ENCODE measurements at regions not wholly inside any gene's neighbourhood (a gene's known extent, or its start where the extent isn't known, plus 50 kb on each side); places are given as distances from the start of the nearest gene placed in this dataset.

DNA sequence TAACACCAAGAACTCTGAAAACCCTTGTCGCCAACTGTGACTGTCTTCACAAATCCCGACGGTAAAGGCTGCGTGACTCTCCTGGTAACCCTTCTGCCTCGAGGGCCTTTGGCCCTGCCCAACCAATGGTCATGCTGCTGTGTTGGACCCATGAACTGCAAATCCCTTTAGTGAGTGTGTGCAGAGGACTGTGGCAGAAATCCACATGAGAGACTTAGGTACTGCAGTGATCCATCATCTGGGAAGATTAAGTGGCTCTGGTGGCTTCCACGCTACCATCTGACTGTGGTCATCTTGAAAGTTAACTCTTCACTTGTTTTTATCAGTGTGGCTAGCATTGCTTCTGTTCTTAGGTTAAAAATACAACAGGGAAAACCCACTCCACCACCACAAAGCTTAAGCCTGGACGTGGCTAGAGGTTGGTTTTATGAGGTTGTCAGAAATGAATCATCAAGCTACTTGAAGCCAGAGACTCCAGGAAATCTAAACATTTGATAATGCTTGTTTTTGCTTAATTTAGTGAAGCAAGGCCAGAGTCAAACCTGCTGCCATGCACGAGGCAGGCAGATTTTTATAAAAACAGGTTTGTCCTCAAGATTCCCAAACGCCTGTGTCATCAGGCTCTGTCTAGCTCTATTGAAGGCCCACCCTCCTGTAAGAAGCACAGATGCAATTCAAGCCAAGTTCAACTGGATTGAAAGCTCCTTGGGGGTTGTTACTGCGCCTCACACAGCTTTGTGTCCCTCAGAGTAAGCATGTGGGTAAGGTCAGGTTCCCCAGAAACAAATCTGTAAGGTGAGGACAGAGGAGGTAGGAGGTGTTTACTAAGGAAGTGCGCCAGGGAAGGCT is 52.7 kb upstream of the ERCC6L2 start:
- H3K4me3 ChIP-seq, result no peak overlapping the region
- H3K27me3 ChIP-seq (ENCODE audit: control insufficient read depth in 3 of 3, insufficient read depth in 3 of 3, low read length in 2 of 3), result no peaks in the 10 kb centered on the region
- no peaks in the 10 kb centered on the region for H3K9me3 ChIP-seq (ENCODE audit: control insufficient read depth in 4 of 4, insufficient read depth in 3 of 4, low read length in 3 of 4)
- 76 to 82% methylated on average over 11 of the region's 11 CpGs for WGBS, 2 donors
- H3K4me1 ChIP-seq (ENCODE audit: control insufficient read depth in 5 of 5, insufficient read depth in 5 of 5, low read length in 5 of 5), result peaks cover 0 to 10% (median 0%) of the 10 kb centered on the region in 5 donors
- DNase-seq, result no peak
- H3K27ac ChIP-seq (ENCODE audit: low read depth in 1 of 2, low read length in 1 of 2), result no peak overlapping the region
- TF ChIP-seq, protein P1, sequence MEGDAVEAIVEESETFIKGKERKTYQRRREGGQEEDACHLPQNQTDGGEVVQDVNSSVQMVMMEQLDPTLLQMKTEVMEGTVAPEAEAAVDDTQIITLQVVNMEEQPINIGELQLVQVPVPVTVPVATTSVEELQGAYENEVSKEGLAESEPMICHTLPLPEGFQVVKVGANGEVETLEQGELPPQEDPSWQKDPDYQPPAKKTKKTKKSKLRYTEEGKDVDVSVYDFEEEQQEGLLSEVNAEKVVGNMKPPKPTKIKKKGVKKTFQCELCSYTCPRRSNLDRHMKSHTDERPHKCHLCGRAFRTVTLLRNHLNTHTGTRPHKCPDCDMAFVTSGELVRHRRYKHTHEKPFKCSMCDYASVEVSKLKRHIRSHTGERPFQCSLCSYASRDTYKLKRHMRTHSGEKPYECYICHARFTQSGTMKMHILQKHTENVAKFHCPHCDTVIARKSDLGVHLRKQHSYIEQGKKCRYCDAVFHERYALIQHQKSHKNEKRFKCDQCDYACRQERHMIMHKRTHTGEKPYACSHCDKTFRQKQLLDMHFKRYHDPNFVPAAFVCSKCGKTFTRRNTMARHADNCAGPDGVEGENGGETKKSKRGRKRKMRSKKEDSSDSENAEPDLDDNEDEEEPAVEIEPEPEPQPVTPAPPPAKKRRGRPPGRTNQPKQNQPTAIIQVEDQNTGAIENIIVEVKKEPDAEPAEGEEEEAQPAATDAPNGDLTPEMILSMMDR (IDR thresholded peaks at IDR 0.05; ENCODE audit: control extremely low read depth, extremely low read depth), result no peak
- H3K9ac ChIP-seq (ENCODE audit: insufficient read depth in 1 of 2, low read length in 2 of 2), result no peak overlapping the region
- no peaks in the 10 kb centered on the region for H3K36me3 ChIP-seq (ENCODE audit: control insufficient read depth in 4 of 4, insufficient read depth in 4 of 4, low read length in 4 of 4)
- no peak for ATAC-seq (ENCODE audit: insufficient read depth, low FRiP score)

DNA sequence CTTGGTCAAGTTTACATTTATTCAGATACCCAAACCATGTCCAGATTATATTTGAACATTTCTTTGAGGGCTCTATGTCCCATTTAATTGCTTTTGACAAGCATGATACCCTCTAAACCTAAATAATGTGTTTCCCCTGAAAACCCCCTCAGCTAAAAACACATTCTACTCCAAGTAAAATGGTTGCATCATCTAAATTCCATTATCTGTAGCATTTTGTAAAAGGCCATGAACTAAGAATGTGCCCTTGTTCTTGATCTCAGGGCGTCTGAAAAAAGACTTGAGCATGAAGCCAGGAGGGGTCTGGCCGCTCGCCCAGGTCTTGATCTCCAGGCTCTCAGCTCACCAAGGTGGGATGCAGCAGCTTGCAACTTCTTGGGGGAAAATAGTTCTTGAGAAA is 53.5 kb upstream of the ERCC6L2 start:
- Histone ChIP-seq H3K27me3 (ENCODE audit: control insufficient read depth in 3 of 3, insufficient read depth in 3 of 3, low read length in 2 of 3) (no peaks in the 10 kb centered on the region), H3K4me1 (ENCODE audit: control insufficient read depth in 5 of 5, insufficient read depth in 5 of 5, low read length in 5 of 5) (peaks cover 0 to 10% (median 0%) of the 10 kb centered on the region in 5 donors), H3K4me3 (no peak overlapping the region), H3K9ac (ENCODE audit: insufficient read depth in 1 of 2, low read length in 2 of 2) (no peak overlapping the region), H3K27ac (ENCODE audit: low read depth in 1 of 2, low read length in 1 of 2) (no peak overlapping the region), H3K36me3 (ENCODE audit: control insufficient read depth in 4 of 4, insufficient read depth in 4 of 4, low read length in 4 of 4) (no peaks in the 10 kb centered on the region), H3K9me3 (ENCODE audit: control insufficient read depth in 4 of 4, insufficient read depth in 3 of 4, low read length in 3 of 4) (no peaks in the 10 kb centered on the region)
- WGBS, 2 donors, result 89 to 95% methylated on average over 3 of the region's 3 CpGs
- ATAC-seq (ENCODE audit: insufficient read depth, low FRiP score) (no peak), DNase-seq (peak in 2 of 3 donors; percentile 22 to 34)
- TF ChIP-seq, protein P1 (IDR thresholded peaks at IDR 0.05; ENCODE audit: control extremely low read depth, extremely low read depth), result no peak

DNA sequence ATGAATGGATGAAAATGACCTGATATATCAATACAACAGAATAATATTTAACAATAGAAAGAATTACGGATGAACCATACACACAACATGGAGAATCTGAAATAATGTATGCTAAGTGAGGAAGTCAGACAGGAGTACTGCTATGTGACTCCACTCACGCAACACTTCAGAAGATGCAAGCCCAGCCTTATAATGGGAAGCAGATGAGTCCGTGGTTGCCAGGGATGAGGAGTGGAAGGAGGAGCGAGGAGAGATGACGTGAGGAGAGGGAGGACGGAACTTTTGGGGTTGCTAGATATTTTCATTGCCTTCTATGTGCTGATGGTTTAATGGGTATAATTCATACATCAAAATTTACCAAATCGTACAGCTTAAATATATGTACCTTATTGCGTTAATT is 55.4 kb upstream of the ERCC6L2 start:
- no peak overlapping the region for H3K4me3 ChIP-seq
- TF ChIP-seq, protein P1 (IDR thresholded peaks at IDR 0.05; ENCODE audit: control extremely low read depth, extremely low read depth), result no peak
- WGBS, 2 donors, result 95 to 99% methylated on average over 8 of the region's 8 CpGs
- H3K4me1 ChIP-seq (ENCODE audit: control insufficient read depth in 5 of 5, insufficient read depth in 5 of 5, low read length in 5 of 5), result peaks cover 0 to 10% (median 0%) of the 10 kb centered on the region in 5 donors
- ATAC-seq (ENCODE audit: insufficient read depth, low FRiP score) (no peak), DNase-seq (no peak)
- H3K27me3 ChIP-seq (ENCODE audit: control insufficient read depth in 3 of 3, insufficient read depth in 3 of 3, low read length in 2 of 3), result no peaks in the 10 kb centered on the region
- peaks cover 0 to 2% (median 0%) of the 10 kb centered on the region in 4 donors for H3K36me3 ChIP-seq (ENCODE audit: control insufficient read depth in 4 of 4, insufficient read depth in 4 of 4, low read length in 4 of 4)
- no peak overlapping the region for H3K27ac ChIP-seq (ENCODE audit: low read depth in 1 of 2, low read length in 1 of 2)
- H3K9me3 ChIP-seq (ENCODE audit: control insufficient read depth in 4 of 4, insufficient read depth in 3 of 4, low read length in 3 of 4), result no peaks in the 10 kb centered on the region
- H3K9ac ChIP-seq (ENCODE audit: insufficient read depth in 1 of 2, low read length in 2 of 2), result no peak overlapping the region
